Activated B cell treated with CpG ODN at 0.5 μM for 24 hours (primary cell): ENCODE measurements at regions not wholly inside any gene's neighbourhood (a gene's known extent, or its start where the extent isn't known, plus 50 kb on each side); places are given as distances from the start of the nearest gene placed in this dataset.
A peak's percentile ranks its signal among the peaks of the same experiment; 100 is the strongest.

Experiments used
- ATAC-seq: fragments of 200-7000 bp; cut with Tn5 transposase; one replicate; pipeline ENCODE4 v1.10.0; 2021; ENCODE audit warnings: low read depth, mild to moderate bottlenecking, moderate library complexity
- CTCF ChIA-PET: fragments of 350-600 bp; sonication (Branson Sonifier 250); formaldehyde crosslinking; loops from one replicate; lab custom pipeline; 2021; ENCODE audit warnings: antibody characterized with exemption; lab: Charles Lee
- POLR2A ChIA-PET: fragments of 350-600 bp; sonication (Branson Sonifier 250); formaldehyde crosslinking; loops from one replicate; lab custom pipeline; 2021; ENCODE audit warnings: antibody characterized with exemption; lab: Charles Lee
- DNase-seq: peaks from one replicate; pipeline ENCODE4 v3.0.0; 2022
- H3K27ac Mint-ChIP-seq: one replicate; pipeline ENCODE4 v1.8.0; 2020; ENCODE audit warnings: mixed read lengths
- H3K27me3 Mint-ChIP-seq: one replicate; pipeline ENCODE4 v1.8.0; 2021; ENCODE audit warnings: mixed read lengths
- H3K36me3 Mint-ChIP-seq: one replicate; pipeline ENCODE4 v1.8.0; 2021; ENCODE audit warnings: low read depth, mixed read lengths
- H3K4me1 Mint-ChIP-seq: one replicate; pipeline ENCODE4 v1.8.0; 2021; ENCODE audit warnings: mixed read lengths
- H3K4me3 Mint-ChIP-seq: one replicate; pipeline ENCODE4 v1.8.0; 2020; ENCODE audit warnings: mild to moderate bottlenecking, mixed read lengths
- H3K9me3 Mint-ChIP-seq: one replicate; pipeline ENCODE4 v1.8.0; 2020; ENCODE audit warnings: mixed read lengths
- intact Hi-C: fragments of 100-400 bp; cut with micrococcal nuclease; formaldehyde crosslinking; loops from one replicate; pipeline ENCODE4 v1.15.1; 2024
- TF ChIP-seq, protein P1 (sequence below): fragments of 200-600 bp; IDR thresholded peaks from one replicate; pipeline ENCODE4 v1.8.0; 2022; ENCODE audit warnings: antibody characterized with exemption, mild to moderate bottlenecking

DNA sequence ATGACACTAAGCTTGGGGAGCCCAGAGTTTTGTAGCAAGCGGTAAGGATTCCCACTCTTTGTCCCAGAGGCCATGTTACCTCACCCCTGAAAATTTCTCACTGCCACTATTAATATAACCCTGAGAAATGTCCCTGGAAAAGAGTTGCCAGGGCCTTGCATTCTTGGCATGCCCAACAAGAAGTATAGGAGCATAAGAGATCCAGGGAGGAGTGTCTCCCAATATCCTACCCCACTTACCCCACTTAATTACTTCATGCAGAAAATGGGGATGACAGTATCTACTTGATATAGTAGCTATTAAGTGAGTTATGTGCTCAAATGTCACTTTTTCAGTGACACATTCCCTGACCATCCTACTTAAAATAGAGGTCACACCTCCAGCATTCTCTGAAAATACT lies 120.5 kb upstream of the C1GALT1C1 start:
- Mint-ChIP-seq H3K27ac (peak overlapping the region; percentile 65), H3K4me3 (no peak overlapping the region), H3K9me3 (no peaks in the 10 kb centered on the region), H3K27me3 (no peaks in the 10 kb centered on the region), H3K4me1 (peaks cover 86% of the 10 kb centered on the region), H3K36me3 (no peaks in the 10 kb centered on the region)
- TF ChIP-seq, protein P1, sequence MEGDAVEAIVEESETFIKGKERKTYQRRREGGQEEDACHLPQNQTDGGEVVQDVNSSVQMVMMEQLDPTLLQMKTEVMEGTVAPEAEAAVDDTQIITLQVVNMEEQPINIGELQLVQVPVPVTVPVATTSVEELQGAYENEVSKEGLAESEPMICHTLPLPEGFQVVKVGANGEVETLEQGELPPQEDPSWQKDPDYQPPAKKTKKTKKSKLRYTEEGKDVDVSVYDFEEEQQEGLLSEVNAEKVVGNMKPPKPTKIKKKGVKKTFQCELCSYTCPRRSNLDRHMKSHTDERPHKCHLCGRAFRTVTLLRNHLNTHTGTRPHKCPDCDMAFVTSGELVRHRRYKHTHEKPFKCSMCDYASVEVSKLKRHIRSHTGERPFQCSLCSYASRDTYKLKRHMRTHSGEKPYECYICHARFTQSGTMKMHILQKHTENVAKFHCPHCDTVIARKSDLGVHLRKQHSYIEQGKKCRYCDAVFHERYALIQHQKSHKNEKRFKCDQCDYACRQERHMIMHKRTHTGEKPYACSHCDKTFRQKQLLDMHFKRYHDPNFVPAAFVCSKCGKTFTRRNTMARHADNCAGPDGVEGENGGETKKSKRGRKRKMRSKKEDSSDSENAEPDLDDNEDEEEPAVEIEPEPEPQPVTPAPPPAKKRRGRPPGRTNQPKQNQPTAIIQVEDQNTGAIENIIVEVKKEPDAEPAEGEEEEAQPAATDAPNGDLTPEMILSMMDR, result no peak
- no peak for ATAC-seq
- no peak for DNase-seq
- intact Hi-C loops, result loop anchor here (10.0 kb wide), 1 partner anchor 446 kb away; no protein-coding TSS in a partner anchor
- CTCF ChIA-PET, result no interaction called here
- POLR2A ChIA-PET, result no interaction called here

DNA sequence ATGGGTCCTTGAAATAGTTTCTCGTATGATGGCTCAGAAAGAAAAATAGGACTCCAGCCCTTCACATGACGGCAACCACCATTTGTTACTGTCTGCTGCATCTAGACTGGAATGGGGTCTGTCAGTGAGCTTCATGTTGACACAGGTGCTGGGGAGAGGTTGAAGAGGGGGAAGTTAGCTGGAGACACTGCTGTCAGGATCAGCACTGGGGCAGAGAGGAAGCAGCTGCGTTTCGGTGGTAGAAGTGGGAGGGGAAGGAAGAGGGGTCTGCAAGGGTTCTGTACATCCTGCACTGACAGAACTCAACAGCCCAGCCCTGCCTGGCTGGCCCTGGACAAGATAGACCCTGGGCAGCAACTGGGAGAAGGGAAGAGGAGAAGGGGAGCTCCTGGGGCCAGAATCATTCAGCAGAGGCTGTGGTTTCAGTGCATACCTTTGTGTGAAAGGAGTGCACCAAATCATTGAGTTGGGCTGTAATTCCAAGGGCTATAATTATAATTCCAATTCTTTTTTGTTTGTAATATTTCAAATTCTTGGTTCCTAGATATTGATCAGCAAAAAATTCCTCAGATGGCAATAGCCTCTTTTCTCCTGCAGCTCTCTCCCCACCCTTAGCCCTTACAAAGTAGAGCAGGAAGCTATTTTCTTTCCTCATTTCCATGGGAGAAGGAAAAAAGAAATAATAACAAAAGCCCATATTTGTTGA lies 119.4 kb upstream of the C1GALT1C1 start:
- Mint-ChIP-seq H3K4me1 (peaks cover 76% of the 10 kb centered on the region), H3K9me3 (peaks cover 2% of the 10 kb centered on the region), H3K27me3 (no peaks in the 10 kb centered on the region), H3K36me3 (no peaks in the 10 kb centered on the region), H3K4me3 (peak overlapping the region; percentile 66), H3K27ac (peak overlapping the region; percentile 86)
- peak; percentile 18 for DNase-seq
- intact Hi-C loops, result no loop called here
- ChIA-PET CTCF (no interaction called here), POLR2A (interaction anchor here (1.9 kb wide), 1 partner anchor 188 kb away, joined by 15 read pairs; the partner anchor contains the start of gene CUL4B)
- peak; percentile 80 for ATAC-seq
- TF ChIP-seq, protein P1, result no peak

- no peak overlapping the region for H3K4me3 Mint-ChIP-seq
- no peaks in the 10 kb centered on the region for H3K27me3 Mint-ChIP-seq
- no peak overlapping the region for H3K27ac Mint-ChIP-seq
- peaks cover 46% of the 10 kb centered on the region for H3K4me1 Mint-ChIP-seq
- POLR2A ChIA-PET, result no interaction called here
- CTCF ChIA-PET, result no interaction called here
- no peak for ATAC-seq
- intact Hi-C loops, result no loop called here
- H3K36me3 Mint-ChIP-seq, result no peaks in the 10 kb centered on the region
- TF ChIP-seq, protein P1, result no peak
- DNase-seq, result no peak
- peaks cover 2% of the 10 kb centered on the region for H3K9me3 Mint-ChIP-seq
Measured at GRCh38 chrX:120746153-120746552, 116.3 kb upstream of the C1GALT1C1 start.

DNA sequence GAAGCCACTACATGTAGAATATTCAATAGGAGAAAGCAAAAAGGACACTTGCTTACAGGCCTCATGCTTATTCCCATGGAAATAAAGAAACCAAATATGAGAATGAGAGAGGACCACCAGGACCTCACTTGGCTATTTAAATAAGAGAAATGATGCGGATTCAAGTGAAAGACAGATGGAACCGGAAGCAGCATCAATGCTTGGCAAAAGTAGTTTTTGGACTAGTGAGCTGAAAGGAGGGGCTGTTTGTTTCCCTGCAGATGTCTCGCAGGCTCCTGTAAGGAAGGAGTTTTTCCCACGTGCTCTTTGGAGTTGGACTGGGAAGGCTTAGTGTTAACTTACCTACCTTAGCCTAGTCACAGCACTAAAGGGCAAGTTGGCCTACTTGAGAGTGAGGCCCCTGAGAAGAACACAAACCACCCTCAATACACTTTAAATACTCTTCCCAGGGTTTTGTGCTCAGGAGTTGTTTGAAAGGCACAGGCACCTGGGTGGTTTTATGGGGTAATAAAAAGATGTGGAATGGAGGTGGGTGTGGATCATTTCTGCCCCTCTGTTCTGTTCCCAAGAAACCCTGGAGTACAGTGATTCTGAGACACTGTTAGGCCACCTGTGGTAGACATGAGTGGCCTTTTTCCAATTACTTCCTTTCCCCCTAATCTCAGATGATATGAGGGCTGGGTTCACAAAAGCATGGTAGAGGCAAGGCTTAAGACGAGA lies 113.3 kb upstream of the C1GALT1C1 start:
- no peaks in the 10 kb centered on the region for H3K36me3 Mint-ChIP-seq
- ChIA-PET CTCF (no interaction called here), POLR2A (no interaction called here)
- no peak overlapping the region for H3K27ac Mint-ChIP-seq
- no peaks in the 10 kb centered on the region for H3K27me3 Mint-ChIP-seq
- H3K9me3 Mint-ChIP-seq, result peaks cover 2% of the 10 kb centered on the region
- TF ChIP-seq, protein P1, result no peak
- DNase-seq (no peak), ATAC-seq (no peak)
- no peak overlapping the region for H3K4me3 Mint-ChIP-seq
- H3K4me1 Mint-ChIP-seq, result peaks cover 17% of the 10 kb centered on the region
- intact Hi-C loops, result no loop called here

DNA sequence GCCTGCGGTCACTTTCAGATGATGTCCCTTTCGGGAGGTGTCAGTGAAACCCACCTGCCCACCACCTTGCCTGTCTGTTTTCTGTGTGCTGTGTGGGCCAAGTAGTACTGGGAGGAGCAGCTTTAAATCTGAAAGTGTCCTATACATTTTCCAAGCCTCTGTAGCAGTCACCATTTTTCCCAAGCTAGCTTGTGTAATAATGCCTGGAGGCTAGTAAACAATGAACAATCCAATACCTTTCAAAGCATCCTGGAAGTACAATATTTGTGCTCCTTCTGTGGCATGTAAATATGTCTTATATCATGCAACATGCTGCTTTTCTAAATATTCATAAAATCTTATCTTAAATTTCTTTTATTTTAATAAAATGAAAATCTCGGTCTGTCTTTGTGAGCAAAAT lies 111.6 kb upstream of the C1GALT1C1 start:
- no peak overlapping the region for H3K27ac Mint-ChIP-seq
- H3K36me3 Mint-ChIP-seq, result no peaks in the 10 kb centered on the region
- POLR2A ChIA-PET, result interaction anchor here (0.6 kb wide), 1 partner anchor 138 kb away, joined by 8 read pairs; the partner anchor contains the start of gene MCTS1
- peaks cover 2% of the 10 kb centered on the region for H3K9me3 Mint-ChIP-seq
- DNase-seq (no peak), ATAC-seq (no peak)
- H3K27me3 Mint-ChIP-seq, result no peaks in the 10 kb centered on the region
- no peak overlapping the region for H3K4me3 Mint-ChIP-seq
- intact Hi-C loops, result no loop called here
- CTCF ChIA-PET, result no interaction called here
- peaks cover 8% of the 10 kb centered on the region for H3K4me1 Mint-ChIP-seq
- TF ChIP-seq, protein P1, result no peak
